ENCODE measurements at regions not wholly inside any gene's neighbourhood (a gene's known extent, or its start where the extent isn't known, plus 50 kb on each side); places are given as distances from the start of the nearest gene placed in this dataset.

- no peaks in the 10 kb centered on the region for H3K9me3 ChIP-seq
- intact Hi-C loops (cut with DNase I), result no loop called here
- no peak overlapping the region for H3K27ac ChIP-seq
- ATAC-seq (no peak), DNase-seq (no peak)
- no peak for TF ChIP-seq CTCF (IDR thresholded peaks at IDR 0.05)
- H3K36me3 ChIP-seq, result no peaks in the 10 kb centered on the region
- H3K27me3 ChIP-seq, result peaks cover 0 to under 1% of the 10 kb centered on the region in 2 donors
- H3K4me1 ChIP-seq, result no peaks in the 10 kb centered on the region
- no peak overlapping the region for H3K4me3 ChIP-seq
These were observed 156.3 kb upstream of the TSHZ3 start for GRCh38 chr19:31505596-31505910.

- H3K27me3 ChIP-seq, result peaks cover 0 to 6% of the 10 kb centered on the region in 2 donors
- no peaks in the 10 kb centered on the region for H3K36me3 ChIP-seq
- H3K27ac ChIP-seq, result no peak overlapping the region
- ATAC-seq (no peak), DNase-seq (no peak)
- intact Hi-C loops (cut with DNase I), result no loop called here
- H3K4me1 ChIP-seq, result no peaks in the 10 kb centered on the region
- no peak overlapping the region for H3K4me3 ChIP-seq
- H3K9me3 ChIP-seq, result no peaks in the 10 kb centered on the region
- TF ChIP-seq CTCF (IDR thresholded peaks at IDR 0.05), result no peak
These were observed 156.9 kb upstream of the TSHZ3 start for GRCh38 chr19:31506102-31506501.

GRCh38 chr19:31510635-31511034, 161.4 kb upstream of the TSHZ3 start:
- no peak for TF ChIP-seq CTCF (IDR thresholded peaks at IDR 0.05)
- Histone ChIP-seq H3K27ac (no peak overlapping the region), H3K36me3 (no peaks in the 10 kb centered on the region), H3K27me3 (peaks cover 0 to 9% of the 10 kb centered on the region in 2 donors), H3K4me1 (no peaks in the 10 kb centered on the region), H3K4me3 (no peak overlapping the region), H3K9me3 (no peaks in the 10 kb centered on the region)
- no peak for DNase-seq
- no peak for ATAC-seq
- intact Hi-C loops (cut with DNase I), result no loop called here

GRCh38 chr19:31511098-31511497, 161.9 kb upstream of the TSHZ3 start:
- Histone ChIP-seq H3K27me3 (peaks cover 0 to 12% of the 10 kb centered on the region in 2 donors), H3K27ac (no peak overlapping the region), H3K9me3 (no peaks in the 10 kb centered on the region), H3K4me3 (no peak overlapping the region), H3K4me1 (no peaks in the 10 kb centered on the region), H3K36me3 (no peaks in the 10 kb centered on the region)
- no peak for TF ChIP-seq CTCF (IDR thresholded peaks at IDR 0.05)
- no peak for ATAC-seq
- no peak for DNase-seq
- intact Hi-C loops (cut with DNase I), result no loop called here

- Histone ChIP-seq H3K4me1 (no peaks in the 10 kb centered on the region), H3K36me3 (no peaks in the 10 kb centered on the region), H3K4me3 (no peak overlapping the region), H3K27me3 (peaks cover 0 to 17% of the 10 kb centered on the region in 2 donors), H3K9me3 (no peaks in the 10 kb centered on the region), H3K27ac (no peak overlapping the region)
- TF ChIP-seq CTCF (IDR thresholded peaks at IDR 0.05), result no peak
- DNase-seq, result no peak
- ATAC-seq, result no peak
- intact Hi-C loops (cut with DNase I), result no loop called here
These were observed 162.5 kb upstream of the TSHZ3 start for GRCh38 chr19:31511696-31512095.
